ENCODE measurements at regions not wholly inside any gene's neighbourhood (a gene's known extent, or its start where the extent isn't known, plus 50 kb on each side); places are given as distances from the start of the nearest gene placed in this dataset.

GRCh38 chr2:10237392-10238321 lies 65.0 kb upstream of the HPCAL1 start:
- no peak for DNase-seq

- no peak for DNase-seq
Observed at GRCh38 chr2:10238396-10238795, 64.3 kb upstream of the HPCAL1 start.

- DNase-seq, result no peak
Observed at GRCh38 chr2:10238991-10239485, 63.7 kb upstream of the HPCAL1 start.

GRCh38 chr2:10239561-10239967 lies 63.1 kb upstream of the HPCAL1 start:
- DNase-seq, result peak; percentile 33

GRCh38 chr2:10240161-10240681 lies 62.5 kb upstream of the HPCAL1 start:
- DNase-seq, result no peak

- DNase-seq, result no peak
Observed at GRCh38 chr2:10240911-10241610, 61.6 kb upstream of the HPCAL1 start.

GRCh38 chr2:10241641-10242430 lies 60.9 kb upstream of the HPCAL1 start:
- DNase-seq, result no peak

GRCh38 chr2:10242451-10242850 lies 60.3 kb upstream of the HPCAL1 start:
- DNase-seq, result no peak

GRCh38 chr2:10242998-10243925 lies 59.4 kb upstream of the HPCAL1 start:
- DNase-seq, result no peak

- no peak for DNase-seq
Observed at GRCh38 chr2:10243926-10244270, 58.8 kb upstream of the HPCAL1 start.

GRCh38 chr2:10245021-10245420 lies 57.7 kb upstream of the HPCAL1 start:
- DNase-seq, result no peak

- no peak for DNase-seq
Observed at GRCh38 chr2:10245661-10246060, 57.0 kb upstream of the HPCAL1 start.

- DNase-seq, result no peak
Observed at GRCh38 chr2:10246370-10246769, 56.3 kb upstream of the HPCAL1 start.

GRCh38 chr2:10246831-10247230 lies 55.9 kb upstream of the HPCAL1 start:
- DNase-seq, result no peak

- no peak for DNase-seq
Observed at GRCh38 chr2:10249798-10250197, 52.9 kb upstream of the HPCAL1 start.

GRCh38 chr2:10252224-10252623 lies 50.5 kb upstream of the HPCAL1 start:
- DNase-seq, result no peak

GRCh38 chr2:10252661-10253060 lies 50.0 kb upstream of the HPCAL1 start:
- no peak for DNase-seq

Measured in left kidney (tissue), 1 donor.